Frontal cortex (tissue), 3 donors: ENCODE measurements at regions not wholly inside any gene's neighbourhood (a gene's known extent, or its start where the extent isn't known, plus 50 kb on each side); places are given as distances from the start of the nearest gene placed in this dataset.
A peak's percentile ranks its signal among the peaks of the same experiment; 100 is the strongest.

Experiments used
- DNase-seq, 2 donors: peaks; one replicate each; pipeline ENCODE4 v3.0.0; 2012; ENCODE audit warnings: low spot score in 2 of 2
- FAIRE-seq: peaks from 2 replicates; lab custom pipeline; 2012; peaks lifted over from hg19 to GRCh38; lab: Jason Lieb, UNC
- donor health status: control.
- donor health status: control.
- donor health status: control.

DNA sequence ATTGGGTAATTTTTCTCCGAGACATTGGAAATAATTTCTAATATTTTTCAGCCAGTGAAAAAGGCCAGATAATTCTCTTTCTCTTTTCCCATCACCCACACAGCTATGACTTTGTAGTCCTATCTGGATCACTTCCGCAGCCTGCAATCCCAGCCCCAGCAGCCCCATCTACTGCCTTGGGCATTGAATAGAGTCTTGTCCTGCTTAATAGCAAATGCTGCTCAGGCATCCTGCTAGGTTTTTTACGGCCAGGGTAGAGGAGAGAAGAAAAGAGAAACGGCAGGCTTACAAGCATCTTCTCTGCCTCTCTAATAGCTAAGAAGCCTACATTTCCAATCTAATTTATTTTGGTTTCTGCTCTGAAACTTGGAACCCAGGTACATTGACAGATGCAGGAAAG, 154.3 kb upstream of the B3GAT1 start:
- FAIRE-seq = no peak
- peak in 1 of 2 donors; percentile 39 for DNase-seq

DNA sequence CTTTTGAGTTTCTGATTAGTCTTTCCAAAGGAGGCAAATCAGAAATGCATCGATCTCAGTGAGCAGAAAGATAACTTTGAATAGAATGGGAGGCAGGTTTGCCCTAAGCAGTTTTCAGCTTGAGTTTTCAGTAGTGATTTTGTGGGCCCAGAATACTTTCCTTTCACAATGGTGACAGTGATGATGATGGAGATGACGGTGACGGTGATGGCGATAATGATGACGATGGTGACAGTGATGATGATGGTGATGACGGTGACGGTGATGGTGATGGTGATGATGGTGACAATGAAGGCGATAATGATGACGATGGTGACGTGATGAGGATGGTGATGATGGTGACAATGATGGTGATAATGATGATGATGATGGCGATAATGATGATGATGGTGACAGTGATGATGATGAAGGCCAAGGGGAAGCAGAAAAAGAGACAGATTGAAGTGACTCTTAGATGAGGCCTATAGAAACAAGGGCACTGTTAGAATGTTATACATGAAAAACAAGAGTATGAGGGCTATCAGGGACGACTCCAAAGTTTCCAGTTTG, 153.4 kb upstream of the B3GAT1 start:
- FAIRE-seq = no peak
- no peak for DNase-seq

DNA sequence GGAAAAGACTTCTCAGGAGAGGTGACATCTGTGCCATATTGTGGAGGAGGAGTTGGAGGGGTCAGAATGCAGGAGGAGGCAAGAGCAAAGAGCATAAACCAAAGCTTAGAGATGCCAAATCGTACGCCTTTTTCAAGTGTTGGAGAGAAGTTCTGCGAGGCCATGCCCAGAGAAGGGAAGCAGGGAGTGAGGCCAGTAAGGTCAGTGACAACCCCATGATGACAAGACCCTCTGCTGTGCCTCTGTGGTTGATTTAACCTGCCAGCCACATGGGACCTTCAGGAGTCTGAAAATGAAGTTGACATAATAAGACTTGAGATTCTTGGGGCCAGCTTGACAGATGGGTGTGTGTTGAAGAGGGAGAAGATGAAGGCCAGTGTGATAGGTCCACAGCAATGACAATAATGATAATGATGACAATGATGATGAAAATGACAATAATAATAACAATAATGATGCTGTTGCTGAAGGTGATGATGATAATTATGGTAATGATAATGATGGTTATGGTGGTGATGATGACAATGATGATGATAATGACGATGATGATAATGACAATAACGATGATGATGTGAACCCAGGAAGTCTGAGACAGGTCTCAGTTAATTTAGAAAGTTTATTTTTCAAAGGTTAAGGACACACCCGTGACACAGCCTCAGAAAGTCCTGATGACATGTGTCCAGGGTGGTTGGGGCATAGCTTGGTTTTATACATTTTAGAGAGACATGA, 152.6 kb upstream of the B3GAT1 start:
- DNase-seq (no peak), FAIRE-seq (no peak)

DNA sequence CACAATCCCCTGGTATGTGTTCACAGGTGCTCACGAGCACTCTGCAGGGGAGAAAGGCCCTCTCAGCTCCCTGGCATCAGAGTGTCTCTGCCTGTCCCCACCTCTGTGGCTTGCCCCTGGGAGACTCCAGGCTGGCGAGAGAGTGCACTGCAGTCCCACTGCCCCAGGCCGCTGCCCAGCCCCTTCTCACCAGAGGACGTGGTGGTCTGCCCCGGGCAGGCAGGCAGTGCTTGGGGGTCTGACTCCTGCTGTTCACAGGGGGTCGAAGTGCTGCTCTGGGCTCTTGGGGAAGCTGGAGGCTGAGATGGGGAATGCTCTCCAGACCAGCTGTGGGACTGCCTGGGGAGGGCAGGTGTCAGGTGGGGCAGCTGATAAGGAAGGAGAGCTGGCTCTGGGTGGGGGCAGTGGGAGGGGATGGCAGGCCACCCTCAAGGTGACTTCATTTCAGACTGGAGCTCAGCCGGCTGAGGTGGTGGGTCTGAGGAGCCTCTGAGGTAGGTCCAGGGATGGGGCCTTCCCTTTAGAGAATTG, 151.0 kb upstream of the B3GAT1 start:
- FAIRE-seq (no peak), DNase-seq (no peak)

DNA sequence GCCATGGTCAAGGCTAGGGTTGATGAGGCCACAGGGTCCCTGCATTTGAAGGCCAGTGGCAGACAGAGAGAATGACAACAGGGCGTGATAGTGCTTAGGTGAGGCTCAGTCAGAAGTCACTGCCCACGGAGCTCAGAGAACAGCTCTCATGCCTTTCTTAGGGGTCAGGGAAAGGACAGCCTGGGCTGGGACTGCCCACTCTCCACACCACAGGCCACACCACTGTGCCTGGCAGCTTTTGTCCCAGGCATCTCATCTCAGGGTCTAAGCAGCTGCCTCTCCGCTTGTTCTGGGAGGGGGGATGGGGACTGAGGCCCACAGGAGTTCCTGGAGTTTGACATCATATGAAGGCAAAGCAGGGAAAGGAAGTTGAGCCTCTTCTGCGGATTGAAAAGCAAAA, 150.2 kb upstream of the B3GAT1 start:
- DNase-seq (no peak), FAIRE-seq (no peak)

DNA sequence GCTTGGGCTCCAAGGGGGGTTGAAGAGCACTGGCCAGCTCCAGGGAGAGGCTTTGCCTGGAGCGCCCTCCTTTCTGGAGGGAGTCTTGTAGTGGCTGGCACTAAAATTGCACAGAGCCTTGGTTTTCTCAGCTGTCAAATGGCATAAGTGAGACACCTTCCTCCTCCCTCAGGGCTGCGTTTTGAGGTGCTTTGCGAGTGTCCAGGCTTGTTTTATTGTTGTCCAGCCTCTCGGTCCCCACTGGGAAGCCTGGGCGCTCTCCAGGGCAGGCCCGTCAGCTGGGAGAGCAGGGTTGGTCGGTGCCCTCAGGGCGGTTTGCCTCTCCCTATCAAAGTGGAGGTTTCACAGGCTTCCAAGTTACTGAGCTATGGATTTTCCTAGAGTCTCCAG, 149.3 kb upstream of the B3GAT1 start:
- no peak for FAIRE-seq
- DNase-seq = no peak

DNA sequence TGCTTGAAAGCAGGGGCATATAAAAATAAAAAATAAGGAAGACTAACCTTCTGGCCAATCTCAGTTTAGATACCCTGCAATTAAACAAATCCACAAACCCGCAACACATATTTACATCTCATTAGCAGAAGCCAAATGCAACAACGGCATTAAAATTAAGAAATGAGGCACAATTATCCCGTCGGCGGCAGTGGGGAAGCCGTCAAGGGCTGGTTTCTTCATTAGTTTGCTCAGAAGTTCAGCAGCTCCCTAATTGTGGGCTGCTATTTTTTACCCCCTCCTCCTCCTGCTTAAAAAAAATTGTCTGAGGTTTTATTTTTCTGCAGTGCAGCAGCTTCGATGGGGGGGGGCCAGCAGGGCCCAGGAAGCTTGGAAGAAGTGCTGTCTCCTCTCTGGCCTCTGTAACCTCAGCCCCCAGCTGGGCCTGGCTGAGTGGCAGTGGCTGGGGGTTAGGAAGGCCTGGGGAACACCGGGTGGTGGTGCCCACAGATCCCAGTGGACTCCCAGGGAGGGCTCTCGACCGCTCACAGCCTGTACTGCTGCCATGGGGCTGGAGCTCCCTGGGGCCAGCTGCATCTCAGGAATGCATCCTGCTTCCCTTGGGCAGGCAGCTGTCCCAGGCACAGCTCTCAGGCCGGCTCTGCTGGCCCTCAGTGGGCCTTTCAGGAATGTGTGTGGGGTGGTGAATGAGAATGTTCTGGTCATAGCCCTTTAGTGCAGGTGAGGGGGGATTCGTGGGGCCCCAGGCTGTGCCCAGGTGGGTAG, 148.7 kb upstream of the B3GAT1 start:
- FAIRE-seq = no peak
- DNase-seq = no peak

DNA sequence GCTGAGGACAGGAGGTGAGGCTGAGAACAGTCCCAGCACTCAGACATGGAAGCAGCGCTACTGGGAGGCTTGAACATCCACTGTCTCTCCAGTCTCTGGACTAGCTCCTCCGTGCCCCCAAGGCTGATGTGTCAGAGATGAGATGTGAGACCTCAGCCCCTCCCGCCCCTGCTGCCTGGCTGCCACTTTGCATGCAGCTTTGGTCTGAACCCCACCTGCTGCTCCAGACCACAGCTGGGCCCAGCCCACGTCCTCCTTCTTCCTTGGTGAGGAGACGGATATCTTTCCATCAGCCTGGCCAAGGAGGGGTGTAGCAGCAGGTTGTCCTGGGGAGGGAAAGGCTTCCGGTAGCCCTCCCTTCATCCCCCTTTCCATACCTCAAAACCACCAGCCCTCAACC, 148.0 kb upstream of the B3GAT1 start:
- DNase-seq = no peak
- FAIRE-seq = no peak

DNA sequence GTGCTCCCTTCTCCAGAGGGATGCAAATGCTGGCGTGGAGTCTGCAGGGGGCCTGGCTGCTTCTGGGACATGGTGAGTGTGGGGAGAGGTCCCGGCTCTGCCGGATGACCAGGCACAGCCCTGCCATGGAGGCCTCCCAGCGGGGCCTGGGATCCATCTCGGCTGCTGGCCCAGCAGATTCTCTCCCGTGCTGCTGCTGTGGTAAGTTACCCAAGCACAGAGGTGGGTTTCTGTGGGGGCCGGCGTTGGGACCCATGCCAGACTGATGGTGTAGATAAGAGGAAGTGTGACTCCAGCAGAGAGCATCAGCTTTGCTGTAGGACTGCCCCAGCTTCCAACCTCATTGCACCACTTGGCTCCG, 147.5 kb upstream of the B3GAT1 start:
- FAIRE-seq (no peak), DNase-seq (no peak)

DNA sequence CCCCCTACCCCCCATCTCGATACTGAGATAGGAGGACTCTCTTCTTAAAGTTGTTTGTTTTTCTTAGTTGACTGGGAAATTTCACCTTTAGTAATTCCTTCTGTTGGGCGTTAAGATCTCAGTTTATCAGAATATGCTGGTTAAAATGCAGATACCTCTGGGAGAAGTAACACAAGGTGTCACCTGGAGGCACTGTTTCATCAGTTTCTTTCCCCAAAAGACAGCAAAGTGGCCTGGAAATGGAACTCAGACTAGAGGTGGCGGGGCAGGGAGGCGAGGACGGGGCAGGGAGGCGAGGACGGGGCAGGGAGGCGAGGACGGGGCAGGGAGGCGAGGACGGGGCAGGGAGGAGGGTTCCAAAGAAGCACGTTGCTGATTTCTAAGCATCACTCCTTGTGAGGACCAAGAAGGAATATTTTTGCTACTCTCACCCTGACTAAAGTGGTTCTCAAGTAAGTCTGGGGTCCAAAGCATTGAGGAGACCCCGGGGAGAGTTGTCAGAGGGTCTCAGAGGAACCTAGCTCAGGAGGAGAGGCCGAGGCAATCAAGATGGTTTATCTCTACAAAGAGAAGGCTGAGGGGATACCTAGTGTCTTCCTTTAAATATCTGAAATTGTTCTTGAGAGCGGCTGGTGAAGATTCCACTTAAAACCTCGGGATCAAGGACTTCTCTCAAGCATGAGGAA, 147.0 kb upstream of the B3GAT1 start:
- DNase-seq (no peak), FAIRE-seq (no peak)

DNA sequence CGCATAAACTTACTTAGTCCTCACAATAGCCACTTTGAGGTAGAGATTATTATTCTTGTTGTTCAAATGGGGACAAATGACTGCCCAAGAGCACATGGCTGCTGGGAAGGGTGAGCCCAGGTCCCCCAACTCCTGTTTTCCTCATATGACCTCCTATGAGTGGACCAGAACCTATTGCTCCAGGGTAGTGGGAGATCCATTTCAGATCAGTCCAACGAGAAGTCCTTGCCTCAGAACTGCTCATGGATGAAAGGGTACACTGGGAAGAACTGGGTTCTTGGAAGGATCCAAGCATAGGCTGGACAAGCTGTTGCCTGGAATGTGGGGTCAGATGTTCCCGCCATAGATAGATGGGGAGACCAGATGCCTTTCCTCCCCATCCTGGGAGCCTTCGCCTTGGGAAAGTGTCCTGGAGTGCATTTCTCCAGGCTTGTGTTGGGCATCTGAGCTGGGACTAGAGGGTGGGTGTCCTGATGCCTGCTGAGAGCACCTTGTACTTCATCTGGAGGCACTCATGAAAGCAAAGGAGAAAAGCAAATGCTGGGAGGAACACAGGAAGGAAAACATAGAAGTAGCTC, 146.3 kb upstream of the B3GAT1 start:
- no peak for DNase-seq
- no peak for FAIRE-seq

DNA sequence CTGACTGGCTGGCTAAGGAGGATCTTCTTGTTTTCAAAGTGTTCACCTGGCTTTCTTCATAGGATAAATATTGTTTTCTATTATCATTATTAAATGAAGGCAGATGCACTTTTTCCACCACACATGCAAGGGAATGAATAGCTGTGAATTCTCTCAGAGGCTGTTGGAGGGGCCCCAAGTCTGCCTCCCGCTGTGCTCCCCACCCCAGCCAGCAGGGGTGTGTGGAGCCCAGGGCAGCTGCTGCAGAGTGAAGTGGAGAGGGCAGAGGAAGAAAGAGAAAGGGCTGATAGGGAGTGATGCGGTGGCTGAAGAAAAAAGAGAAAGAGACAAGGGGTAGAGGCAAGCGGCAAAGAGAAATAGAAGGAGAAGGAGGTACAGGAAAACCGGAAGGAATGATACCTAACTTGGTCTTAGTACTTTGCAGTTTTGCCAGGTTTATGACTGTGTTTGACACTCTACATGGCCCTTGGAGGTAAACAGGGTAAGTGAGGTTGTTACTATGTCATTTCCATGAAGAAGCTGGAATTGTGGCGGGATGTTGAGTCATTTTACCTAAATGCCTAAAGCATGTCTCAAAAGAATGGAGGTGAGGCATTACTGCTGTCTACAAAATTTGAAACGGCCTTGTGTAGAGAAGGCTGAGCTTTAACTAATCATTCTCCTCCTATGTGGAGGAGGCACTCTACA, 145.7 kb upstream of the B3GAT1 start:
- FAIRE-seq = no peak
- DNase-seq = no peak

DNA sequence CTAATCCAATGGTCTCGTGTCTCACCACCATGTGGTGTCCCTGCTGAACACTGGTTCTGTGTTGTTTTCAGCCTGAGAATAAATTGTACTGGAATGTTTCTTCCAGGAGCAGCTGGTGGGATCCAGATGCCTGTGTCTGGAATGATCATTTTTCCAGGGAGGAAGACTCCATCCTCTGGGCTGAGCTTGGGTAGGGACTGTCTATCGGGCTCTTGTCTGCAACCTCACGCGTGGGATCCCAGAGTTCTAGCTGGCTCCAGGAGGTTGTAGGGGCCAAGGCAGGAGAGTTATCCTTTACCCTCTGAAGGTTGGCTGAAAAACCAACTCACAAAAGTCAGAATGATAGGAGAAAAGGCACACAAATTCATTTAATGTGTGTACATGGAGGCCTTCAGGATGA, 144.1 kb upstream of the B3GAT1 start:
- DNase-seq = no peak
- no peak for FAIRE-seq

DNA sequence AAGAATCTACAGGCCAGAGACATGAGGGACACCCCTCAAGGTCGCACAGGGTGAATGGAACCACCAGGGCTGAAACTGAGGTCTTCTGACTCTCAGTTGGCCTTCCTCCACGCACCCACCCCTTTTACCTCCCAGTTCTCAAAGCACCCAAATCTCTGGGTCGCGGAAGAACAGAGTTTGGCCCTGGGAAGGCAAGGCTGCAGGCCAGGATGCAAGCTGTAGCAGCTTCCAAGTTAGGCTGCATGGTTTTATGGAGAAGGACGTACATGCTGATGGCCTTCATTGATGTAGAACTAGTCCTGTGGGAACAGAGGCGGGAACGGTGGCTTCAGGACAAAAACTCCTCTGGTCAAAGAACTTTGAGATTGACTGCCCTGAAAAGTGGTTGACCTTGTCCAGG, 143.5 kb upstream of the B3GAT1 start:
- DNase-seq = no peak
- no peak for FAIRE-seq

DNA sequence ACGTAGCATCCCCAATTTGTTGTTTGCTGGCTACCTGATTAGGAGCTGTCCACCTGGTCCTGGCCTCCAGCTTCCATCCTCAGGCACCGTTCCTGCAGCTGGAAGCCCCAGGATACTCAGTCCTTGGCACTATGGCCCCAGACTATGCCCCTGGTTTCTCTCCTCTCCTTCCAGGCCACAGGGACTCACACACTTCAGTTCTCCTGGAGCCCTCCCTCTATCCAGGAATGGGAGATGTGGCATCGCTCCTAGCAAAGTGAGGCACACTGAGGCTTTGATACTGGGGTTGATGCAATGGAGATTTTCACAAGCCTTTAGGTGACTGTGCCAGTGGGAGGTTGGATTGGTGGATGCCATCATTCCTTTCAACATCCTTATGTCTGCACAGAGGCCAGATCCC, 142.8 kb upstream of the B3GAT1 start:
- DNase-seq = no peak
- FAIRE-seq = no peak

DNA sequence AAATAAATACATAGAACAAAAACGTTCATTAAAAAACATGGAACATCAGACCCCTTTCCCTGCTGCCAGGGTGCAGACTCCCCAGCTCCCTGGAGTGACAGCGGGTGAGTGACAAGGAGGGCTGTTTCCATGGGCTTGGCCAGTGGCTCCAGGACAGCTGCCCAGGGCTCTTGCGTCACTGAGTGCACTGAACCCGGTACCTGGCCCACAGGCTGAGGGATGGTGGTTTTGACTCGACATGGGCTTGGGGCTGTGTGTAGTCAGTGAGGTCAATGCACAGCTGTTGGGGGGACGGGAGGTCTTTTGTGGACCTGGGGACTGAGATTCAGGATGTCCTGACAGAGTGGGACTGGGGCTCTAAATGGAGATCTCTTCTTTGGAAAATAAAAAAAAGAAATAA, 142.1 kb upstream of the B3GAT1 start:
- FAIRE-seq (no peak), DNase-seq (no peak)

DNA sequence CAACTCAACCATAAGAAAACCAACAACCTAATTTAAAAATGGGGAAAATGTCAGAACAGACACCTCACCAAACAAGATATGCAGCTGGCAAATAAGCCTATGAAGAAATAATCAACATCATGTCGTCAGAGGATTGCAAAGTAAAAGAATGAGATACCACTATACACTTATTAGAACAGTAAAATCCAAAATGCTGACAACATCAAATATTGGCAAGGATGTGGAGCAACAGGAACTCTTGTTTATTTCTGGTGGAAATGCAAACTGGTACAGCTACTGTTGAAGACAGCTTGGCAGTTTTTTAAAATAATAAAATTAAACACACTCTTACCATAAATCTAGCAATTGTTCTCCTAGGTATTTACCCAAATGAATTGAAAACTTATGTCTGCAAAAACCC, 140.7 kb upstream of the B3GAT1 start:
- FAIRE-seq (no peak), DNase-seq (no peak)

DNA sequence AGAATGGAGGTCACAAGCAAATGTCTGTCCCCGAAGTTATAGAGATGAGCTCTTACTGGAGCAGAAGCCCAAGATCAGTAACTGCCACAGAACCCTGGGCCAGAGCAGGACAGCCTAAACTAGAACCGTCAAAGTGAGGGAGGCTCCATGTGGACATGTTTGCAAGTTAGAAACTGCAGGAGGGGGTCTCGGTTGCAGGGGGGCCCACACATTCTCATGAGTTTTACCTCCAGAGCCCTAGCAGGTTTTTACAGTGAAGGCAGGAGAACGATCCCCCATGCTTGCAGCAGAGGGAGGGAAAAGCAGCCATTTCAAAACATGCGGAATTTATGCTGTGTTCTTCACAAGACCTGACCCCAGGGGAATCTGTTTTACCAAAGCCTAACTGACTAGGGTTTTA, 133.5 kb upstream of the B3GAT1 start:
- DNase-seq = no peak
- FAIRE-seq = no peak

DNA sequence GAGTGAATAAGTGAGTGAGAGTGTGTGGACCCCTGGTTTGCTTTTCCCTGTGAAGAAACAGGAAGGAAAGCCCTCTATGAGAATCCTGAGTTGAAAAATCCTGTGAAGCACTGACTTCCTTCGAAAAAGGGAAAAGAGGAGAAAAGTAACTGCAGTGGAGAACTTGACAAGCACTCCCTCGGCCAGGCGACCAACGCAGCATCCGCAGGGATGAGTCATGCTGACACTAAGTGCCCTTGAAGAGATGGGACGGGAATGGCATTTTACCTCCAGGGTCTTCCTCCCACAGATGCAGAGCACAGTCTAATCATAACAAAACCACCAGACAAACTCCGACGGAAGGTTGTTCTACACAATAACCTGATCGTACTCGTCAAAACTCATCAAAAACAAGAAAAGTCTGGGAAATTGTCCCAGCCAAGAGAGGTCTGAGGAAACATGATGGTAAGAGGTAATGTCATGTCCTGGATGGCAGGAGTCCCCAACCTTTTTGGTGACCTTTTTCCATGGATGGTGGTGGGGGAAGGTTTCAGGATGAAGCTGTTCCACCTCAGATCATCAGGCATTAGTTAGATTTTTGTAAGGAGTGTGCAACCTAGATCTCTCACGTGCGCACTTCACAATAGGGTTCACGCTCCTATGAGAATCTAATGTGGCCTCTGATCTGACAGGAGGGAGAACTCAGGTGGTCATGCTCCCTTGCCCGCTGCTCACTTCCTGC, 132.2 kb upstream of the B3GAT1 start:
- DNase-seq (no peak), FAIRE-seq (no peak)
